ENCODE measurements at regions not wholly inside any gene's neighbourhood (a gene's known extent, or its start where the extent isn't known, plus 50 kb on each side); places are given as distances from the start of the nearest gene placed in this dataset.

DNA sequence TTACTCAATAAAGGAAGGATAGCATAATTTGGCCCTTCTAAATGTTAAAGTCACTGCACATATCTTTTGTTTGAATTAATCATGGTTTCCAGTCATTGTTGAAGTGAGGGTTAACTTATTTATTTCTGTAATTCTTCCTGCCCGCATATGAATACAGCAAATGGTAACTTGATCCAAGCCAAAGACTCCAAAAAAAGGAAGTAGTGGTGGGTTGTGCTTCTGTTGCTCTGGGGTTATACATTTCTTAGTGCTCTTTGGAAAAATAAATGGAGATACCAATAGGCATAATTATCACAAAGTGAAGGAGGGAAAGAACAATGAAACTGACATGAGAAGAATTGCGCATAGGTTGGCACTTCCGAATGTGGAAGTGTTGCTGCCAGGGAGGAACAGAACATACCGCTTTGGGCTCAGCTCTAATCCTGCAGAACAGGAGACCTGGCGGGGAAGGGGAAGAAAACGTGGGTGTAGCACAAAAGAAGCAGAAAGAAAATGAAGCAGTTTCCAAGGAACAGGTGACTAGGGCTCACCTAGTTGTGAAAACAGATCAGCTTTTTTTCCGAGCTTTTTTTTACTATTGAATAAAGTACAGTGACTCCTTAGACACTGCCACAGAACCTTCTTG, 69.7 kb upstream of the TAF11L2 start:
- TF ChIP-seq, protein P1, sequence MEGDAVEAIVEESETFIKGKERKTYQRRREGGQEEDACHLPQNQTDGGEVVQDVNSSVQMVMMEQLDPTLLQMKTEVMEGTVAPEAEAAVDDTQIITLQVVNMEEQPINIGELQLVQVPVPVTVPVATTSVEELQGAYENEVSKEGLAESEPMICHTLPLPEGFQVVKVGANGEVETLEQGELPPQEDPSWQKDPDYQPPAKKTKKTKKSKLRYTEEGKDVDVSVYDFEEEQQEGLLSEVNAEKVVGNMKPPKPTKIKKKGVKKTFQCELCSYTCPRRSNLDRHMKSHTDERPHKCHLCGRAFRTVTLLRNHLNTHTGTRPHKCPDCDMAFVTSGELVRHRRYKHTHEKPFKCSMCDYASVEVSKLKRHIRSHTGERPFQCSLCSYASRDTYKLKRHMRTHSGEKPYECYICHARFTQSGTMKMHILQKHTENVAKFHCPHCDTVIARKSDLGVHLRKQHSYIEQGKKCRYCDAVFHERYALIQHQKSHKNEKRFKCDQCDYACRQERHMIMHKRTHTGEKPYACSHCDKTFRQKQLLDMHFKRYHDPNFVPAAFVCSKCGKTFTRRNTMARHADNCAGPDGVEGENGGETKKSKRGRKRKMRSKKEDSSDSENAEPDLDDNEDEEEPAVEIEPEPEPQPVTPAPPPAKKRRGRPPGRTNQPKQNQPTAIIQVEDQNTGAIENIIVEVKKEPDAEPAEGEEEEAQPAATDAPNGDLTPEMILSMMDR (IDR thresholded peaks at IDR 0.05): no peak
- TF ChIP-seq EZH2 (IDR thresholded peaks at IDR 0.05): no peak
